KOPT-K1 (cell line): ENCODE measurements at regions not wholly inside any gene's neighbourhood (a gene's known extent, or its start where the extent isn't known, plus 50 kb on each side); places are given as distances from the start of the nearest gene placed in this dataset.
A peak's percentile ranks its signal among the peaks of the same experiment; 100 is the strongest.

Experiments used
- H3K27ac ChIP-seq: fragments of 200-600 bp; sonication (generic); 2 replicates; pipeline ENCODE4 v1.5.1; 2016; ENCODE audit warnings: antibody characterized with exemption, mild to moderate bottlenecking, low read depth, low read length; ENCODE audit not compliant: poor library complexity, severe bottlenecking
- H3K36me3 ChIP-seq: fragments of 200-600 bp; sonication (generic); 2 replicates; pipeline ENCODE4 v1.5.1; 2017; ENCODE audit warnings: antibody characterized with exemption, mild to moderate bottlenecking, low read length, moderate library complexity; ENCODE audit not compliant: insufficient read depth
- H3K9me3 ChIP-seq: fragments of 200-600 bp; sonication (generic); 2 replicates; pipeline ENCODE4 v1.5.1; 2017; ENCODE audit warnings: antibody characterized with exemption, low read length, mild to moderate bottlenecking; ENCODE audit not compliant: insufficient read depth, poor library complexity, severe bottlenecking

- Histone ChIP-seq H3K36me3 (no peaks in the 10 kb centered on the region), H3K27ac (no peak overlapping the region), H3K9me3 (no peaks in the 10 kb centered on the region)
These were observed 150.3 kb upstream of the VANGL1 start for GRCh38 chr1:115491298-115492018.

- Histone ChIP-seq H3K9me3 (no peaks in the 10 kb centered on the region), H3K36me3 (no peaks in the 10 kb centered on the region), H3K27ac (no peak overlapping the region)
These were observed 141.0 kb upstream of the NGF start for GRCh38 chr1:115479055-115479482.

- Histone ChIP-seq H3K9me3 (no peaks in the 10 kb centered on the region), H3K27ac (no peak overlapping the region), H3K36me3 (no peaks in the 10 kb centered on the region)
These were observed 139.0 kb upstream of the NGF start for GRCh38 chr1:115477071-115477470.

GRCh38 chr1:115476616-115477015 is 138.6 kb upstream of the NGF start:
- Histone ChIP-seq H3K36me3 (no peaks in the 10 kb centered on the region), H3K27ac (no peak overlapping the region), H3K9me3 (no peaks in the 10 kb centered on the region)

- Histone ChIP-seq H3K27ac (no peak overlapping the region), H3K9me3 (no peaks in the 10 kb centered on the region), H3K36me3 (no peaks in the 10 kb centered on the region)
These were observed 137.9 kb upstream of the NGF start for GRCh38 chr1:115475901-115476300.

GRCh38 chr1:115475252-115475651 is 137.2 kb upstream of the NGF start:
- H3K36me3 ChIP-seq = no peaks in the 10 kb centered on the region
- no peak overlapping the region for H3K27ac ChIP-seq
- no peaks in the 10 kb centered on the region for H3K9me3 ChIP-seq

GRCh38 chr1:115473986-115474565 is 136.0 kb upstream of the NGF start:
- H3K9me3 ChIP-seq = no peaks in the 10 kb centered on the region
- H3K27ac ChIP-seq = no peak overlapping the region
- H3K36me3 ChIP-seq = no peaks in the 10 kb centered on the region

- H3K9me3 ChIP-seq = no peaks in the 10 kb centered on the region
- H3K27ac ChIP-seq = no peak overlapping the region
- no peaks in the 10 kb centered on the region for H3K36me3 ChIP-seq
These were observed 131.8 kb upstream of the NGF start for GRCh38 chr1:115469703-115470476.

GRCh38 chr1:115467790-115468189 is 129.7 kb upstream of the NGF start:
- H3K36me3 ChIP-seq = no peaks in the 10 kb centered on the region

GRCh38 chr1:115467196-115467595 is 129.1 kb upstream of the NGF start:
- H3K27ac ChIP-seq = no peak overlapping the region
- no peaks in the 10 kb centered on the region for H3K9me3 ChIP-seq
- H3K36me3 ChIP-seq = no peaks in the 10 kb centered on the region

More at GRCh38 chr1:115467790-115468189, 129.7 kb upstream of the NGF start:
- H3K27ac ChIP-seq = no peak overlapping the region
- no peaks in the 10 kb centered on the region for H3K9me3 ChIP-seq

GRCh38 chr1:115466433-115466832 is 128.4 kb upstream of the NGF start:
- no peaks in the 10 kb centered on the region for H3K9me3 ChIP-seq
- H3K36me3 ChIP-seq = no peaks in the 10 kb centered on the region
- no peak overlapping the region for H3K27ac ChIP-seq

GRCh38 chr1:115465802-115466363 is 127.8 kb upstream of the NGF start:
- Histone ChIP-seq H3K27ac (no peak overlapping the region), H3K9me3 (no peaks in the 10 kb centered on the region), H3K36me3 (no peaks in the 10 kb centered on the region)

GRCh38 chr1:115463347-115463746 is 125.3 kb upstream of the NGF start:
- H3K9me3 ChIP-seq = no peaks in the 10 kb centered on the region
- no peak overlapping the region for H3K27ac ChIP-seq
- no peaks in the 10 kb centered on the region for H3K36me3 ChIP-seq

- no peaks in the 10 kb centered on the region for H3K9me3 ChIP-seq
- peak overlapping the region; percentile 26 for H3K27ac ChIP-seq
- H3K36me3 ChIP-seq = no peaks in the 10 kb centered on the region
These were observed 124.6 kb upstream of the NGF start for GRCh38 chr1:115462566-115463076.

- Histone ChIP-seq H3K9me3 (no peaks in the 10 kb centered on the region), H3K27ac (no peak overlapping the region), H3K36me3 (no peaks in the 10 kb centered on the region)
These were observed 123.5 kb upstream of the NGF start for GRCh38 chr1:115461526-115461925.
